Inflammatory macrophage (primary cell): ENCODE measurements at regions not wholly inside any gene's neighbourhood (a gene's known extent, or its start where the extent isn't known, plus 50 kb on each side); places are given as distances from the start of the nearest gene placed in this dataset.
A peak's percentile ranks its signal among the peaks of the same experiment; 100 is the strongest.

Source experiments
- DNase-seq, 2 donors: peaks; one replicate each; pipeline ENCODE4 v3.0.0-alpha.2; 2020 to 2022

DNA sequence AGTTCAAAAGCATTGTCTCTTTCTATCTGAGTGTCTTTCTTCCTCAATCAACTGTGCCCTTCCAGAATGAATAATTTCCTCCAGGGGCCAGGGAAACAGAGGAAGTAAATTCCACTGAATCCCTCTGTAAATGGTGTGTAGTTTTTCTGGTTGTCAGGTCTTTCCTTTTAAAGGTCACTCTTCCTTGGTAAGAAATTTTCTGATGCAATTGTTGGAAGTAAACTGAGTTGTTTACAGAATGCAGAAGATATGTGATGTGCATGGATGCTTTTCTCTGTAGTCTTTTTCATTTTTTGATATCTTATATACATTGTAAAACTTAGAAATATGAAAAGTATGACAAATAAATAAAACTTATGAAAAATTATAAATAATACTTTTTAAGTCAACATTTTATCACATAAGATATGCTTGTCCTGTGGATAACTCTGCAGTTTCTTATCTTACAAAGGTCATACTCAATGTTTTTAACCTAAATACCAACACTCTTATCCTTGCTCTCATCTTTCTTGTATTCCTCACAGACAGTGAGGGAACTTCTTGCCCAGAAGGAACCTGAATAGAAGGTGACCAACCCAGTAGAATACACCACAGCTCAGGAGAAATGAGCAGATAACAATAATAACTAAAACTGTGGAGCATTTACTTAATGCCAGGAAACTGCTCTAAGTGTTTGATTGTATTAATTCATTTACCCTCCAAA lies 234.5 kb downstream of the METTL4 start:
- no peak for DNase-seq

DNA sequence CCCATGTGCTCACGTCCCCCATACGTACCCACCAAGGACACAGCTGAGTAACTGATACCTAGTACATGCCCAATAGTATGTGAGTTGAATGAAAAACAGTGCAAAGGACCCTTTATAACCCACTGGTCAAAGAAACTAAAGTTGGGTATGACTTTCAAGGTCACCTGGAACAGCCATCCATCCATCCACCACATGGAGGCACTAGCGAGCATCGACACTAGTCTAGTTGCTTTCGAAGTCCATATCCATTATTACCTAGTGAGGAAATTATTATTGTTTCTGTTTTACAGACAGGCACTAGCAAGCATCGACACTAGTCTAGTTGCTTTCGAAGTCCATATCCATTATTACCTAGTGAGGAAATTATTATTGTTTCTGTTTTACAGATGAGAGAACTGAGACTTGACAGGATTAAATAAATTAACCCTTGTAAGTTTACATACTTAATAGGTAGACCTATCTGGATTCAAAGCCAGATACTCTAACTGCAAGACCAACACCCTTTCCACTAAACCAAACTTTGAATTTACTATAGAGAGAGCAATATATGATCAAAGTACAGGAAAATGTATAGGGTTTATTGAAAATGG lies 233.7 kb downstream of the METTL4 start:
- DNase-seq: peak; percentile 49 to 63

DNA sequence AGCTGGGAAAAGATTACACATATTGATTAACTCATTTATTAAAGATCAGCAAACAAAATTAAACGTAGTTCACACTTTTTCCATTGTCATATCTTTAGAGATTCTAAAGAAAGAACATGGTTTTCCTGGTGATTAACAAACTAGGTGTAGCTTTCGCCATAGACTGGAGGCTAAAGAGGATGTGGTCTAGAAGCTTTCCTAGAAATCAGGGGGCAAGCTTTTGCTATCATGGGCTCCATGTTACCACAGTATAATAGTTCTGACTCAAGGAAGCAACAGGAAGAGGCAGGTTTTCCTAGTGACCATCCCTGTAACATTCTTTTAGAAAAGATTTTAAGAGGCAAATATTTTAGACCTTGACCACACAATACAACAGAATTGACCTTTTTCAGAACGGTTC lies 232.7 kb downstream of the METTL4 start:
- peak in 1 of 2 donors; percentile 2 for DNase-seq

DNA sequence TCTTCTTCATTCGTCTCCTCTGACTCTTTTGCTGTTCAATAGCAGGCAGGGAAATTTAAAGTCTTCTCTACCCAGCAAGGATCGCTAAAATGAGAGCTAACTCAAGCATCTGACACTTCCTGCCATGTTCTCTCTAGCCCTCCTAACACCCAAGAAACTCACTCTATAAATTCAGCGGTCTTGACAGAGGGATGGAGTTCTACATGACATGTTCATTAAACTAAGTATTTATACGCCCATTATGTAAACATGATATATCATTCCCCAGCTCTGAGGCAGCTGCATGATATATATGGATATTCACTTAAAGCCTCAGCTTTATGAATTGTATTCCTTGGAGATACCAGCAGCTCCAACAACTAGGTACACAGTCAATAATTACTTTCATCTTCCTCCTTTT lies 231.0 kb downstream of the METTL4 start:
- DNase-seq: no peak

DNA sequence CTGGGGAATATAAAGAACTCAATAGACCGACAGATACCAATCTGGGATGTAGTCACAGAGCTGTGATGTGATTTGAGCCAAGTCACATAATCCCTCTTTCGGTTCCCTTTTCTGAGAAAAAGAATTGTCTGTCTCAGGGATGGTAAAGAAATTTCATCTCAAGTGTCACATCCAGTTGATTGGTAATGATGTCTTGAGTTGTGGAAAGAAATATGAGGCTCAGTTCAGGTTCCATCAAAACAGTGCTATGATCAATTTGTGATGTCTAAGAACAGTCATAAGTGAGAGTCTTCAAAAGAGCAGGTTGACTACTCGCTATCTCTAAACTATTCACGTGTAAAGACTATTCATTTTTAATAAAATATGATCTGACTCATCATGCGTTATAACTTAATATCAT lies 223.3 kb downstream of the METTL4 start:
- no peak for DNase-seq

DNA sequence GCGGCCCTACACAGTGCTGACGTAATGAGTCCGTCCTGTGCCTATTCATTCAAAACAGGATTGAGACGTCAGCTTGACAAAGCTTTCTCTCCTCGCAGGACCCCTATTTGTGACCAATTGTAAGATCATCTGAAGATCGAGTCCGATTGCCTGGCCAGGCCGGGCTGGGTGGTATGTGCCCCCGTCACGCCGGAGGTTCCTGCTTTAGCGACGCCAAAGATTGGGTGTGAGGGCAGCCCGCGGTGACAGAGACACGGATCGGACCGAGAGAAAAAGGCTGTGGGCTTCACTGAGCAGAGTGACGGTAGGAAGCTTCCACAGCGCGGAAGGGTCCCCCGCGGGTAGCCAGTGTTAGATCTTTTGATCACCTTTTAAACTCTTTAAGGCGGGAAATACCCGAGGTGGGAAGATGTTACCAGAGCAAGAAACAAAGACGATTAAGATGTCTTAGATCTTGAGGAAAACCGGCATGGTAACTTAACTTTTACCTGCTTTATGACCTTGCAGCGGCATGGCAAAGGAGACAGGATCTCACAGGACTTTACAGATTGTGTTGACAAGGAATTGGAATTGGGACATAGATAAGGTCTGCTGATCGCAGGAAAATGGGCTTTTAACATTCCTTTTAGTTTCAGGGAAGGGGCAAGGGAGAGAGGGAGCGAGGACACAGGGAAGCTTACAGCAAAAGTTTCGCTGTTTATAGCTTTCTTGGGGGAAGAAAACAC lies 220.0 kb downstream of the METTL4 start:
- no peak for DNase-seq

DNA sequence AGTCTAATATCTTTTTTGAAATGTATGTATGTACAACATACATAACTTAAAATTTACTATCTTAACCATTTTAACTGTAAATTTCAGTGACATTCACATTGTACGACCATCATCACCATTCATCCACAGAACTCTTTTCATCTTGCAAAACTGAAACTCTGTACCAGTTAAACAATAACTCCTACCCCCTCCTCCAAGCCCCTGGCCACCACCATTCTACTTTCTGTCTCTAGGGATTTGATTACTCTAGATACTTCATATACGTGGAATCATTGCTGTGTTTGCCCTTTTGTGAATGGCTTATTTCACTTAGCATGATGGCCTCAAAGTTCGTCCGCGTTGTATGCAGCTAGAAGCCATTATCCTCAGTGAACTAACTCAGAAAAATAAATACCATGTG lies 217.0 kb downstream of the METTL4 start:
- no peak for DNase-seq

DNA sequence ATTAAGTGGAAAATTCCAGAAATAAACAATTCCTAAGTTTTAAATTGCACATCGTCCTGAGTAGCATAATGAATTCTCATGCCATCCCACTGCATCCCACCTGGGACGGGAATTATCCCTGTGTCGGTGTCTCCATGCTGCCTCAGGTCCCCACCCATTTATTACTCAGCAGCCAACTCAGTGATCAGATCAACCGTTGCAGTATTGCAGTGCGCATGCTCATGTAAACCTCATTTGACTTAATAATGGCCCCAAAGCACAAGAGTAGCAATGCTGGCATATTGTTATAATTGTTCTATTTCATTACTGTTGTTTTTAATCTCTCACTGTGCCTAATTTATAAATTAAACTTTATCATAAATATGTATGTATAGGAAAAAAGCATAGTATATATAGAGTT lies 214.4 kb downstream of the METTL4 start:
- DNase-seq: no peak

DNA sequence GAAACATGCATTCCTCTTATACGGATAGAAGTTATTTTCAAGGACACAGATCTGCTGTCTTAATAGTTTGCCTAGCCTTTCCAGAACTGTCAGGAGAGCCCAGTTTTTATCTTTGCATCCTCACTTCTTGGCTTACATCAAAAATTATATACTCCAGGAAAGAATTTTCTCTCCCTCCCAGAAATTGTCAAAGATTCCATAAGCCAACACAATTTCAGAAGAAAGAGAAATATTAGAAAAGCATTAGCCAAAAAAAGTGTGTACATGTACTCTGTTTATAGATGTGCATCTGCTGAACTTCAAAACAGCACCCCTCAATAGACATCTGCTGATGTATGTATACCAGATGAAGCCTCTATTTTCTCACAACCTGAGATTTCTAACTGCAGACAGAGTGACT lies 210.4 kb downstream of the METTL4 start:
- DNase-seq: no peak

DNA sequence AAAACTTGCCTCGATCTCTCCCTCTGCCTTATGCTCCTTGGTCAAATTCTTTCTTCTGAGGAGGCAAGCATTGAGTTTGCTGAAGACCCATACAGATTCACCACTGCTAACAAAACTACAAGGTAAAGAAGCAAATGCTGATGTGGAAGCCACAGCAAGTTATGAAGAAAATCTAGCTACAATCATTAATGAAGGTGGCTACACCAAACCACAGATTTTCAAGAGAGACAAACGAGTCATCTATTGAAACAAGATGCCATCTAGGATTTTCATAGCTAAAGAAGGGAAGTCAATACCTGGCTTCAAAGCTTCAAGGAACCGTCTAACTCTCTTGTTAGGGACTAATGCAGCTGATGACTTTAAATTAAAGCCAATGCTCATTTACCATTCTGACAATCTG lies 203.2 kb downstream of the METTL4 start:
- no peak for DNase-seq

DNA sequence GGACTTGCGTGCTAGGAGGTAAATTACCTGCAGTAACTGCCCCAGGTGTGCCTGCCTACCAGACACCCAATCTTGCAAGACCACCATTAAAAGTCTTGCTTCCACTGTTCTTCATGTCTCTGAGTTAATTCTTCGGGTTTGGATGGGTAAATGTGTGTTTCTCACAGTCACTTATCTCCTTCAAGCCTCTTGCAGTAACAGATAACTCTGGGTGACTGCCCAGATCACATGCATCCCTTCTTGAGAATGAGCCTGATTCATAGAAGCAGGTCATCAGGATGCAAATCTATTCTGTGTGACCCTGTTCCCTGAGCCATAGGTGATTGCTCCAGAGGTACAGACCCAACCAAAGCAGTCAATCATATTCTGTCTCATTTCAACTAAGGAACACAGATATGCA lies 194.6 kb downstream of the METTL4 start:
- no peak for DNase-seq

DNA sequence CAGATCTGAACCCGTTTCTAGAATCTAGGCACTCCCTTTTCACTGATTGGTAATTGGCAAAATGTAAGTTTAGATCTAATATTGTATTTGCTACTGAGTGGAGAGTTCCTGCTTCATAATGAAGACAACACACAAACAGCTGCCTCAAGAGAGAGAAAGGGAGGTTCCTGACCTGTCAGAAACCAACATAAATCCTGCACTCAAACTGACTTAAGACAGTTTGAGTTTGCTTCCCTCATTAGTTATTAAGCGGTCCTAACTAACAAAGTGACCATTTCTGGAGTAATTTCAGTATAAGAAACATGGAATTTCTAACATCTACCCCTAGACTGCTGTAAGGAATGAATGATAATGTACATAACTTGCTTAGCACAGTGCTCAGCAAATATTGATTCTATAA lies 191.2 kb downstream of the METTL4 start:
- no peak for DNase-seq

DNA sequence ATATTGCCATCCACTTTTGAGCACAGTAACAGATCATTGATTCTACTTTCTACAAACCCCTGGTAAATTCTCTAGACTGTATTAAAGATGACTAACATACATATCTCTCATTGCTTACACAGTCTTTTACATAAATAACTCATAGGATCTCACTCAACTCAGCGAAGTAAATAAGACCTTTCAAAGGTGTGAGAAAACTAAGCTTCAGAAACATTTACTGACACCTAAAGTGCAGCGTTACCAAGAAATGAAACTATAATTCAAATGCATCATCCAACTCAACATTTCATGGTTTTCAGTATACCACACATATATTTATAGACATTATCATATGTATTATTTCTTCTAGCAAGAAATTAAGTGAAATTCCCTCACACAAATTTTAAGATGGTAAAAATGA lies 189.8 kb downstream of the METTL4 start:
- no peak for DNase-seq

DNA sequence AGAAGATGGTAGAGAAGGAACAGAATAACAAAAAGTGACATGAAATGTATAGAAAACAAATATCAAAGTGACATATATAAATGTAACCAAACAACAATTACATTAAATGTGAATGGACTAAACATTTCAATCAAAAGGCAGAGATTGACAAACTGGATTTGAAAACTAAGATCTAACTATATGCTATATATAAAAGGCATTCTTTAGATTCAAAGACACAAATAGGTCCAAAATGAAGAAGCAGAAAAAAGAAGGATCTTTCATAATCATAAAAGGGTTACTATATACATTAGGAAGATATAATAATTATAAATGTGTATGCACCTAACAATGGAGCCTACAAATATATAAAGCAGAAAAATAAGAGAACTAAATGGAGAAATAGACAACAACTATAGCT lies 183.7 kb downstream of the METTL4 start:
- no peak for DNase-seq

DNA sequence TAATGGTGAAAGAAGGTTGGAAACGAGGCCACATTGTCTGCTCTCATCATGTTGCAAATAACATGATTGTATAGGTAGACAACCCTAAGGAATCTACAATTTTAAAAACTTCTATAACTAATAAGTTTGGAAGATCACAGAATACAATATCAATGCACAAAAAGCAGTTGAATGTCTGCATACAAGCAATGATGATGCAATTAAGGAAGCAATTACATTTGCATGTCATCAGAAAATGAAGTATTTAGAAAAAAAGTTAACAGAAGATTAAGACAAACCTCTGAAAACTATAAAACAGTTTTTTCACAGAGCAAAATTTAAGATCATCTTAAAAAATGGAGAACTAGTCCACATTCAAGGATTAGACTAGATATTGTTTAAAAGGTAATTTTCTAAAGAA lies 181.1 kb downstream of the METTL4 start:
- DNase-seq: no peak

DNA sequence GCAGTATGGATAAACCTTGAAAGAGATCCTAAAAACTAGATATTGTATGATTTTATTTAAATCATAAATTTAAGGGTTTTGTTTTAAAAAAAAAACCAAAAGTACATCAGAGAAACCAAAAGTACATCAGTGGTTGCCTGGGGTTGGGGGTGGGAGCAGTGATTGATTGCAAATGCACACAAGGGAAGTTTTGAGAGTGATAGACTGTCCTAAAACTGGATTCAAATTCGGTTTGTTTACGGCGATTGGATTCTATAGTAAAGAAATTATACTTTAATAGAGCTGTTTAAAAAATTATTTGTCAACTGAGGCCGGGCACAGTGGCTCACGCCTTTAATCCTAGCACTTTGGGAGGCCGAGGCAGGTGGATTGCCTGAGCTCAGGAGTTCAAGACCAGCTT lies 179.8 kb downstream of the METTL4 start:
- no peak for DNase-seq

DNA sequence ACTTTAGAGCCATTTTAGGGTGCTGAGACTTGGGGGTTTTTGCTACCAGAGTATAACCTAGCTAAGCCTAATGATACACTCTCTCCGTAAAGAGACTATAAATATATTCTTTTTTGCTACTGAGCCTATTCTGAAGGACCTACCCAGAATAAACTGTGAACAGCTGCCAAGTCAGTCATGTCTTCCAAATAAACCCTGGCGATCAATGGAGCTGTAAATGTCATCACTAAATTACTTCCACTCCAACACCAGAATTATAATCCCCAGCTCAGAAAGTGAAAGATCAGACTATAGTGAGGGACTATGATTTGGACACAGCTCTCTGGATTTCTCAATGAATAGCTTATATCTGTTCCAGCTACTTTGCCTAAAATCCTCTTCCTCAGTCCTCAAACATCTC lies 178.9 kb downstream of the METTL4 start:
- DNase-seq: no peak

DNA sequence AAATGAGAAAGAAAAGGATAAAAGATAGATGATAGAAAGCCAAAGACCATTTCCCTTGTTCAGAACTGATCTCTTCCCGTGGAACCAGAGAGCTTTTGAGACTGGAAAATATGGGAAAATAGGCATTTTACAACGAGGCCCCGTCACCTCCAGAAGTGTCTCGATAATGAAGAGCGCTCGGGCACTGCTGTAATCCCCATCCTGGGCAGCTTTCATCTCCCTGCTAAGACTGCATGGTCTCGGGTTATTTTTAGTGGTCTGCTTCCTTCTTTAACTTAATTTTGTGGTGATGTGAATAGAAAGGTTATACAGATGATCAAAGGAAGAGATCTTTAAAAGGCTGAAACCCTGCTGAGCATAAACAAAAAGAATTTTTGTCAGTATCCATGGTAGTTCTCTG lies 176.6 kb downstream of the METTL4 start:
- no peak for DNase-seq

DNA sequence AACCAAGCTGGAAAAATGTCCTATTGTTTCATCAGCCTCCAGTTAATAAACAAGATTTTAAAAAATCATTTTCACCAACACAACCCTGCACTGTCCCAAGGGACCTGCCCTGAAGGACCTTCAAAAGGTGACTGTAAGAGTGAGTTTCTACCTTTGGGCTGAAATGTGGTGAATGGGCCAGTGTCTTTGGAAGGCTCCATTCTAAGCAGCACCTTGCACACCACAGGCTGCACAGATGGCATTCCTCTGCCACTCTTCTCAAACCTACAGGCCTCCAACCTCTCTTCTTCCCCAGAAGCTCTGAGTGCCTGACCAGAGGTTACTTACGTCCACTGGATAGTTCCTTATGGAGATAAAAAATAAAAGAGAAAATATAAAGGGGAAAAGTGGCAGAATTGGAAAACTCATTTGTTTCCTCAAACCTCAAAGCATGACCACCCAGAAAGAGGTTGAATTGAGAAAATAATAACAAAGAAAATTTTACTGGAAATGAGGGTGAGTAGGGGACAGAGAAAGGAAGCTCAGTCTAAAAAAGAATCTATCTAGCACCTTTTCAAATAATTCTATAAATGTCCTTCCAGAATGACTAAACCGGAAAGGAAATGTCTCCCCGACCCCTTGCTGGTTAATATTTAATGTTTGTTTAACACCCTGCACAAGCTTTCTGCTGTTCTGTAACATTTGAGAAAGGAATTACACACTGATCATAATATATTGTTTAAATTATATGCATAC lies 175.7 kb downstream of the METTL4 start:
- no peak for DNase-seq

DNA sequence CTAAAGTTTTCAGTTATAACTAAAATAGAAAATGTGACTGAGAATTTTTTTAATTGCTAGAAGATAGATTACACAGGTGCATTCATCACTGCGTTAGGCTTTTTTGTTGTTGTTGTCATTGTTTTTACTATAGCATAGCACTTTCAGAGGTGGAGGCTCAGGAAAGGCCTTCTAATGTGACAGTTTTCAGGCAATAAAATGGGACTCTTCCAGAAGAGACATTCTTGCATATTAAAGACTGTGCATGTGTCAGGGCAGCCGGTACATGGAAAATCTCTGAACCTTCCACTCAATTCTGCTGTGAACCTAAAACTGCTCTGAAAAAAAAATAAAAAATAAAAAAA lies 175.2 kb downstream of the METTL4 start:
- no peak for DNase-seq

DNA sequence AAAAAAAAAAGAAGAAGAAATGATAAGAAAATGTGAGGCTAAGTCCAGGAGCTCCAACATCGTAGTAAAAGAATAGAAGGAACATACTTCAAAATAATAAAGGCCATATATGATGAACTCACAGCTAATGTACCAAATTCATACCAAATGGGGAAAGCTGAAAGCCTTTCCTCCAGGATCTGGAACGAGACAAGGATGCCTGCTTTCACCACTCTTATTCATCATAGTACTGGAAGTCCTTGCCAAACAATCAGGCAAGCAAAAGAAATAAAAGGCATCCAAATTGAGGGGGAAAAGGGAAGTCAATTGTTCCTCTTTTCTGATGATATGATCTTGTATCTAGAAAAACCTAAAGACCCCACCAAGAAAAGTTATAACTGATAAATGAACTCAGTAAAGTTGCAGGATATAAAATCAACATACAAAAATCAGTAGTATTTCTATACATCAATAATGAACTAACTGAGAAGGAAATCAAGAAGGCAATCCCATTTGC lies 170.6 kb downstream of the METTL4 start:
- DNase-seq: no peak

DNA sequence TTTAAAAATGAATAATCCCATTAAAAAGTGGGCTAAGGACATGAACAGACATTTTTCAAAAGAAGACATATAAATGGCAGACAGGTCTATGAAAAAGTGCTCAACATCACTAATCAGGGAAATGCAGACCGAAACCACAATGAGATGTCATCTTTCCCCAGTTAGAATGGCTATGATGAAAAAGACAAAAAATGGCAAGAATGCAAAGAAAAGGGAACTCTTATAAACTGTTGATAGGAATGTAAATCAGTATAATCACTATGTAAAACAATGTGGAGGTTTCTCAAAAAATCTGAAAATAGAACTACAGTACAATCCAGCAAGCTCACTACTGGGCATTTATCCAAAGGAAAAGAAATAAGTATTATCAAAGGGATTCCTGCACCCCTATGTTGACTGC lies 169.2 kb downstream of the METTL4 start:
- no peak for DNase-seq

DNA sequence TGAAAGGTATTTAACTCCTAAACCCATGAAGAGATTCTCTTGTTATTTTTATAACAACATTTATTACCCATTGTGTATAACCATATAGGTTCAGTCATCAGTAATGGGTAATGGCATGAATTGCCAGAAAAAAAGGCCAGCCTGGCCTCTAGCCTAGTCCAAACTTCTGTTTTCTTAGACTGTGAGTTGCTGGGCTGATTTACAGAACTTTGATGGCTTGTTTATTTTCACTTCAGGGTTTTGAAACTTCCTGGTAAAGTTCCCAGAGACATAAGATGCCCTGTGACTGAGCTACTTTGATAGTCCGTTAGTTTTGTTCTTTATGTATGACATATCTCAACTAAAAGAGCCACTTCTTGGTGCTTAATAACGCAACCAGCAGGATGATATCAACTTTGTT lies 164.8 kb downstream of the METTL4 start:
- peak; percentile 6 to 24 for DNase-seq

DNA sequence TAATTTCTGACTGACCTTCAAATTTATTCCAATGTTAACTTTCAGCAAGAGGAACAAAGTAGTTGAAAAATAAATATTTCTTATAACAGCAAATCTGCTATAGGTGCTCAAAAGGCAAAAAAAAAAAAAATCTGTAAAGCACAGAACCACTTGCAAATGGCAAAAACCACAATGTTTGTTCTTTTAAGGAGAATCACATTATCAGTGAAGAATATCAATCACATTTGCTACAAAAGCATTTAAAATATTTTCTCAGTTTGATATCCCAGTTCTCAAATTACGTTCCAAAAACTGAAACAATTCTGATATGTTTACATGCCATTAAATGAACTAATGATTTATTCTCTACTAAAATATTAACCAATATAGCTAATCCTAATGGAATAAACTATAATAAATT lies 163.3 kb downstream of the METTL4 start:
- no peak for DNase-seq
